ENCODE measurements at regions not wholly inside any gene's neighbourhood (a gene's known extent, or its start where the extent isn't known, plus 50 kb on each side); places are given as distances from the start of the nearest gene placed in this dataset.

DNA sequence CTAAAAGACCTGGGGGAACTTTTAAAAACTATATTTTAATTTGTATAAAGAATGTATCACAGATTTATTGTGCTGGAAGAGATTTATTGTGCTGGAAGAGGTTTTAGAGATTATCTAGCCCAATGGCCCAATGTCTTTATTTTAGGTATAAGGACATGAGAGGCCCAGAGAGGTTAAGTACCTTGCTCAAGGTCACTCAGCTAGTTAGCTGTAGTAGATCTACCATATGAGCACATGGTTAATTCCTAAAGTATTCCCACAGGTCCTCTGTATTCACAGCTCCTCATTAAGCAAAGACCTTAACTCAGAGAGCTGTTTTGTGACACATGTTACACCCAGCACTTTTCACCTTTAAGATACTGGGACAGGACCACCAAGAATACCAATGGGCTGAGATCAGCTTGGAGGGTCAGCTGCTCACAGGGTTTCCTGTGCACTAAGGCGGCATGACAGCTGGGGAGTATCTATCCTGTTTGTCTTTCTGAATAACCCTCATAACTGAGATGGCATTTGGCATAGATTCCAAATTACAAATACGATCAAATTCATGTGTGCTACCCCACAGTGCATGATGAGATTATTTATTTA is 143.1 kb upstream of the TBL1XR1 start:
- TF ChIP-seq, protein P1, sequence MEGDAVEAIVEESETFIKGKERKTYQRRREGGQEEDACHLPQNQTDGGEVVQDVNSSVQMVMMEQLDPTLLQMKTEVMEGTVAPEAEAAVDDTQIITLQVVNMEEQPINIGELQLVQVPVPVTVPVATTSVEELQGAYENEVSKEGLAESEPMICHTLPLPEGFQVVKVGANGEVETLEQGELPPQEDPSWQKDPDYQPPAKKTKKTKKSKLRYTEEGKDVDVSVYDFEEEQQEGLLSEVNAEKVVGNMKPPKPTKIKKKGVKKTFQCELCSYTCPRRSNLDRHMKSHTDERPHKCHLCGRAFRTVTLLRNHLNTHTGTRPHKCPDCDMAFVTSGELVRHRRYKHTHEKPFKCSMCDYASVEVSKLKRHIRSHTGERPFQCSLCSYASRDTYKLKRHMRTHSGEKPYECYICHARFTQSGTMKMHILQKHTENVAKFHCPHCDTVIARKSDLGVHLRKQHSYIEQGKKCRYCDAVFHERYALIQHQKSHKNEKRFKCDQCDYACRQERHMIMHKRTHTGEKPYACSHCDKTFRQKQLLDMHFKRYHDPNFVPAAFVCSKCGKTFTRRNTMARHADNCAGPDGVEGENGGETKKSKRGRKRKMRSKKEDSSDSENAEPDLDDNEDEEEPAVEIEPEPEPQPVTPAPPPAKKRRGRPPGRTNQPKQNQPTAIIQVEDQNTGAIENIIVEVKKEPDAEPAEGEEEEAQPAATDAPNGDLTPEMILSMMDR (IDR thresholded peaks at IDR 0.05), result no peak
- no peak for TF ChIP-seq POLR2A (IDR thresholded peaks at IDR 0.05)
